ENCODE measurements at regions not wholly inside any gene's neighbourhood (a gene's known extent, or its start where the extent isn't known, plus 50 kb on each side); places are given as distances from the start of the nearest gene placed in this dataset.

- no peak overlapping the region for H3K4me3 ChIP-seq
- DNase-seq, result no peak
- no peak for TF ChIP-seq EP300 (IDR thresholded peaks at IDR 0.05)
- TF ChIP-seq POLR2A (IDR thresholded peaks at IDR 0.05), result no peak
- TF ChIP-seq CTCF (IDR thresholded peaks at IDR 0.05), result no peak
- no peak for TF ChIP-seq POLR2AphosphoS5 (IDR thresholded peaks at IDR 0.05)
- H3K27ac ChIP-seq, result no peak overlapping the region
- H3K9me3 ChIP-seq, result no peaks in the 10 kb centered on the region
- 67 to 82% methylated on average over 6 of the region's 6 CpGs for WGBS, 2 donors
- H3K27me3 ChIP-seq, result no peaks in the 10 kb centered on the region
- intact Hi-C loops (cut with DNase I), result no loop called here
- no peaks in the 10 kb centered on the region for H3K36me3 ChIP-seq
- H3K4me1 ChIP-seq, result no peaks in the 10 kb centered on the region
Measured at GRCh38 chr6:22940581-22941290, 371.4 kb downstream of the HDGFL1 start.

DNA sequence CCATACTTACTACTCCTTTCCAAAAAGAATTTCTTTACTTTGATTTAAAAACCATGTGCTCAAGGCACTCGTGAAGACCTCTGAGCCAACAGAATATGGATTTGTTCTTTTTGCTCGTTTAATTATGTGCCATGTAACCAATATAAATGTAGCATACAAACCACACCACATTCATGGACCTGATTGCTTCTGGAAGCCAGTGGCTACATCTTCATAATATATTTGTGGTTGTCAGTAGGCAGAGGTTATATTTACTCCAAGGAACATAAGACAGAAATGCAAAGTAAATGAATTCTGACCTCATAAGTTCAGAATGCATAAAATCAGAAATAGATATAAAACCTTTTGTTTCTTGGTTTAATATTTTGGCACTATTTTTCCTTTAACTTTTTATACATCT, 373.0 kb downstream of the HDGFL1 start:
- intact Hi-C loops (cut with DNase I), result no loop called here
- TF ChIP-seq POLR2A (IDR thresholded peaks at IDR 0.05) (no peak), EP300 (IDR thresholded peaks at IDR 0.05) (no peak), POLR2AphosphoS5 (IDR thresholded peaks at IDR 0.05) (no peak), CTCF (IDR thresholded peaks at IDR 0.05) (no peak)
- no peak overlapping the region for H3K27ac ChIP-seq
- 72 to 90% methylated on average over 2 of the region's 2 CpGs for WGBS, 2 donors
- DNase-seq, result no peak
- no peaks in the 10 kb centered on the region for H3K36me3 ChIP-seq
- no peaks in the 10 kb centered on the region for H3K27me3 ChIP-seq
- H3K9me3 ChIP-seq, result no peaks in the 10 kb centered on the region
- H3K4me3 ChIP-seq, result no peak overlapping the region
- no peaks in the 10 kb centered on the region for H3K4me1 ChIP-seq

DNA sequence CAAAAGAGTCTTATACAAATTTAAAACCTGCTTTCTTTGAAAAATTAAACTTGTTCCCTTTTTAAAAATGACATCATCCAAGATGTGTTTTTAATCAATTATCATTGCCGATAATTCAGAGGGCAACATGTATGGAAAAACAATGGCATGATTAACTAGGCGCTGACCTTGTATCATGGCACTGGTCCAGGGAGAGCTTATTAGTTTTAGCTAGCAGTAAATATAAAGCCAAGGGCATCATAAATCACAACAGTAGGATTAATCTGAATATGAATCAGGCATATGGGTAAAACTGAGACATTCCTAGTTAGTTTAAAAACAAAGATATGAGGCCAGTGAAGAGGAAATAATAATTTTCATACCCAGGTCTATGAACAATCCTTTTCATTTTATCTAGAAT, 374.0 kb downstream of the HDGFL1 start:
- no peaks in the 10 kb centered on the region for H3K4me1 ChIP-seq
- DNase-seq, result no peak
- H3K36me3 ChIP-seq, result no peaks in the 10 kb centered on the region
- 85 to 89% methylated on average over 2 of the region's 2 CpGs for WGBS, 2 donors
- intact Hi-C loops (cut with DNase I), result no loop called here
- H3K4me3 ChIP-seq, result no peak overlapping the region
- TF ChIP-seq EP300 (IDR thresholded peaks at IDR 0.05), result no peak
- TF ChIP-seq POLR2A (IDR thresholded peaks at IDR 0.05), result no peak
- no peak for TF ChIP-seq POLR2AphosphoS5 (IDR thresholded peaks at IDR 0.05)
- TF ChIP-seq CTCF (IDR thresholded peaks at IDR 0.05), result no peak
- H3K27ac ChIP-seq, result no peak overlapping the region
- H3K9me3 ChIP-seq, result no peaks in the 10 kb centered on the region
- no peaks in the 10 kb centered on the region for H3K27me3 ChIP-seq

DNA sequence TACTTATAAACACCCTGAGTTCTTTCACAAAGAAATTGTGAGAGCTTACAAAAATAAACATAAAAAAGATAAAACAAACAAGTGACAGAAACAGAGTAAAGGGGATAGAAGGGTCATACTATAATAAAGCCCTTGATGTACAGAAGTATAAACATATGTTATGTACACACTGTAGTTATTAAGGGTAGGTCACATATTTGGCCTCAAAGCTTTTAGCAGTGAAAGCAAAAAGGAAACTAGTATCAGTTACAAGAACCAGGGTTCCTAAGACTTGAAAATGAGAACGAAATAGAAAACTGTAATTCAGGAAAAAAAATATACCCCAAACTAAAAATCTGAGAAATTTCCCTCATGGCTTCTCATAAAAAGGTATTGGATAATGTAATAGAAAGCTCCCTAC, 380.6 kb downstream of the HDGFL1 start:
- H3K4me3 ChIP-seq, result no peak overlapping the region
- H3K27ac ChIP-seq, result no peak overlapping the region
- H3K36me3 ChIP-seq, result no peaks in the 10 kb centered on the region
- intact Hi-C loops (cut with DNase I), result no loop called here
- no peak for DNase-seq
- no peaks in the 10 kb centered on the region for H3K27me3 ChIP-seq
- 67 to 76% methylated on average over 1 of the region's 1 CpG for WGBS, 2 donors
- peaks cover 0 to 3% (median 0%) of the 10 kb centered on the region in 4 donors for H3K4me1 ChIP-seq
- TF ChIP-seq POLR2AphosphoS5 (IDR thresholded peaks at IDR 0.05), result no peak
- no peak for TF ChIP-seq POLR2A (IDR thresholded peaks at IDR 0.05)
- no peak for TF ChIP-seq EP300 (IDR thresholded peaks at IDR 0.05)
- no peak for TF ChIP-seq CTCF (IDR thresholded peaks at IDR 0.05)
- no peaks in the 10 kb centered on the region for H3K9me3 ChIP-seq

DNA sequence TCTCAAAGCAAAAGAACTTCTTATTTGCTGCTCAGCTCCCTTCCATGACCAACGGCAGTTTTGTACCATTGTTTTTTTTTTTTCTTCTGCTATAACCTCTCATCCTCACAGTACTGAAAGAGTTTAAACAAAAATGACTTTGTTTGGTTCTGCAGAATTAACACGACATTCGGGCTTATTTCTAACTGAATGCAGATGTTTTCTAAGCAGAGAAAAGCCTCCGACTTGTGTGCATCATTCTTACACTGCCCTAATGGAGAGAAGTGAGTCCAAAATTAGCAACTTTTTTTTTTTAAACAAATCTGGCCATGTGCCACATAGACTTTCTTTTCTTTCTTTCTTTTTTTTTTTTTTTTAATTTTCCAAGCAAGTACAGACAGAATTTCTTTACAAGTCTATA, 382.7 kb downstream of the HDGFL1 start:
- WGBS, 2 donors, result 74 to 75% methylated on average over 4 of the region's 4 CpGs
- H3K4me1 ChIP-seq, result peaks cover 0 to 24% (median 19%) of the 10 kb centered on the region in 4 donors
- intact Hi-C loops (cut with DNase I), result no loop called here
- TF ChIP-seq CTCF (IDR thresholded peaks at IDR 0.05), result no peak
- TF ChIP-seq POLR2A (IDR thresholded peaks at IDR 0.05), result no peak
- no peak for TF ChIP-seq POLR2AphosphoS5 (IDR thresholded peaks at IDR 0.05)
- no peak for TF ChIP-seq EP300 (IDR thresholded peaks at IDR 0.05)
- no peaks in the 10 kb centered on the region for H3K27me3 ChIP-seq
- H3K27ac ChIP-seq, result no peak overlapping the region
- no peaks in the 10 kb centered on the region for H3K9me3 ChIP-seq
- no peaks in the 10 kb centered on the region for H3K36me3 ChIP-seq
- H3K4me3 ChIP-seq, result no peak overlapping the region
- no peak for DNase-seq

All from sigmoid colon (tissue), 6 donors.